NCI-H460 (cell line): ENCODE measurements at regions not wholly inside any gene's neighbourhood (a gene's known extent, or its start where the extent isn't known, plus 50 kb on each side); places are given as distances from the start of the nearest gene placed in this dataset.

Experiments
- DNase-seq: peaks from one replicate; pipeline ENCODE4 v3.0.0-alpha.2; 2016; ENCODE audit warnings: low read depth; ENCODE audit errors: extremely low read depth

DNA sequence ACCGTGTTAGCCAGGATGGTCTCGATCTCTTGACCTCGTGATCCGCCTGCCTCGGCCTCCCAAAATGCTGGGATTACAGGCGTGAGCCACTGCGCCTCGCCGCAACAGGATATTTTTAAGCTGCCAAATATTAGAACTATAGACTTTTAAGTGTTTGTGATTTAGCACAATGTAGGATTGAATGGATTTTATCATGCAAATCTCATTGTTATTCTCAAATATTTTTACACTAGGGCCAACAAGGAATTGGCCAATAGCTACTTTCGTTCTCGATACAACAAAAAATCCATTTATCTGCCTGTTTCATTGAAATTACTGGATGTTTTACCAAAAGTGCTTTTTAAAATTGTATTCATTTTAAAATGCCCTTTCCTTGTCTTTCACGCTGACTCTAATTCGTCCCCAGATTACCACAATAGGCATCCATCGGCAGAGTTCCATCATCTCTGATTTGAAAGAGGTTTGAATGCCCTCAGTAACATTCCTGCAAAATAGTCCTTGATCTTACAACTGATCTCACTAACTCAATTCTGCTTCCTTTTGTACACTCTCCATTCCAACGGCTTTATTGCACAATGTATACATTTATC, 99.6 kb upstream of the ROBO2 start:
- no peak for DNase-seq

DNA sequence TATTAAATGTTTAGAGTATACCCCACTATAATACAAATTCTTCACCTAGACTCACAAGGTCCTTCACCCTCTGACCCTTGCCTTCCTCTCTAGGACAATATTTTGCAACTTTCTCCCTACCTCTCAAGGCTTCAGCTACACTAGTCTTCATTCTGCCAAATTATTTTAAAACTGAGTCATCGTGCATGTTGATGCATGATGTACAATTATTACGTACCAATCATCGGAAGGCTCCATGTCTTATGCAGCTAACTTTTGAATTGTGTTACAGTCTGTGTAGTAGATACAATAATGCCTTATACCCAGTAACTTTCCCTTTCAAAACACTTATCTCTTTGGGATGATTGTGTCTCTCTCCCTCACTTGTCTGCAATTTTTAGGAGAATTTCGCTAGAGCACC, 98.5 kb upstream of the ROBO2 start:
- no peak for DNase-seq

DNA sequence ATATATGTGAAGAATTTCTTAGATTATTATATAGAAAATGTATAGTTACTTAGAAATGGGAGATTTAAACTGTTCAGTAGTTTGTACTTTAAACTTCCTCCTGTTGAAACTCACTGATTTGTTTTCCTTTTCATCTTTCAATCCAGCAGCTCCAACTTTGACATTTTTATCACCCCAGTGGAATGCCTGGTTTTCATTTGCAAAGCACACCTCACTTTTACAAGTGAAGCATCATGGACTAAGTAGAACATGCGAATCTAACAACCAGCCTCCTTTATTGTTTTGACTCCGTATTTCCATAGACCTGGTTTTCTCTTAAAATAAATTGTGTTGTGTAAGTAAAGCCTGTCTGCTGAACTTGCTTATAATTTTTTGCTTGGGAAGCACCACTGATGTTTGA, 97.8 kb upstream of the ROBO2 start:
- no peak for DNase-seq

DNA sequence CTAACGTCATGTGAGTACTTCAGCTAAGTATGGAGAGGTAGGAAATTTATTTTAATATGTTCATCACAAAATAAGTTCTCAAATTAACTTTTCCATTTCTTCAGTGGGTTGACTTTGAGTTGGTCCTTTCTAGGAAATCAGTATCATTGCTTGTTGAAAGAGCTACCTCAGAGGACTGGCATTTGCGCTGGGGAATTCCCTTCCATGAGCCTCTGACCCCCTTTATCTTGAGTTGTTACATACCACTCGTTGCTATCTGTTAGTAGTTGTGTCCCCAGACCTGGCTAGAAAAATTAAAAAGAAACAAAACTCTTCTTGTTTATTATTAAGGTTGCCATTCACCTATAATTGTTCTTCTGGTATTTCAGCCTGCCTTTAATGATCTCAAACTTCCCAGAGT, 96.8 kb upstream of the ROBO2 start:
- DNase-seq = no peak

DNA sequence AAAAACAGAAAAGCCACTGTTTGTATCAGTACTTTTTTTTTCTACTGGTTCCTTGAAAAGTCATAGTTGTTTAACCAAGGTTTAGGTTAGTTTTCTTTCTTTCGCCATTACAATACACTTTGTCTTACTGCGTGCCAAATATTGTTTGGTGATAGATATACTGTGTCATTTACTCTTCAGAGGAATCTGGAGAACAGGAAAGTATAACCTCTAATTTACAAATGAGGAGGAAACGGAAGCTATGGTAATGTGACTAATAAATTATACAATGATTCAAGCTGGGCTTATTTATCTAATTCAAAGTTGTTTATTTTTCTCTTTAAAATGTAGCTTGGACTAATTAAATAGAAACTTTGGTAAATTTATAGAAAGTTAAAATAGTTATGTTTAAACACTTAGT, 96.2 kb upstream of the ROBO2 start:
- DNase-seq = no peak

DNA sequence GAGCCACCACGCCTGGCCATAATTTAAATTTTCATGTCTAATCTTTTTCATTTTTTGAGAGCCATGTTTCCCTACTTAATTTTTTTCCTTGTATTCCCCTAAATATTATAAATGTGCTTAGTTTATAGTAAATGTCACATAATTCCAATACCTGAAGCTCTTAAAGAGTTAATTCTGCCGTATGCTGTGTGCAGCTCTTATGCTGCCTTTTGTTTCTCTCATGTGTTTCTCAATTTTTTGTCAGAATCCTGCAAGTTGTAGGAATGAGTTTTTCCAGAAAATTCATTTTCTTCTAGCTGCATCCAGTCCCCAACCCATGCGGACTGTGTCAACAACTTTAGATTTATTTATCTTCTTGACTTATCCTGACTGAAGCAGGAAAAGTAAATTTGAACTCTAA, 90.9 kb upstream of the ROBO2 start:
- no peak for DNase-seq

DNA sequence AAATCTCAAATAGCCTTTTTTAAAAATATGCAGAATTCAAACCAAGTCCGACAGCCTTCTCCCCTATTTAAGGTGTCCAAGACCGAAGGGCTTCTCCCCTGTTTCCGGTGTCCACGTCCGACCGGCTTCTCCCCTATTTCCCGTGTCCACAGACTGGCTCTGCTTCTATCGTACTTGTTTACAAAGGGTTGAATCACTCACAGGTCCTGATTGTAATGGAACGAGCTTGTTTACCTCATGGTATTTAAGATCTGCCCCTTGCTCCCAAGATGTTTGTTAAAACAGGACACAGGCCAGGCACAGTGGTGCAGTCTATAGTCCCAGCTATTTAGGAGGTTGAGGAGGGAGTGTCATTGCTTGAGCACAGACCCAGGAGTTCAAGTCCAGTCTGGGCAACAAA, 90.4 kb upstream of the ROBO2 start:
- no peak for DNase-seq

DNA sequence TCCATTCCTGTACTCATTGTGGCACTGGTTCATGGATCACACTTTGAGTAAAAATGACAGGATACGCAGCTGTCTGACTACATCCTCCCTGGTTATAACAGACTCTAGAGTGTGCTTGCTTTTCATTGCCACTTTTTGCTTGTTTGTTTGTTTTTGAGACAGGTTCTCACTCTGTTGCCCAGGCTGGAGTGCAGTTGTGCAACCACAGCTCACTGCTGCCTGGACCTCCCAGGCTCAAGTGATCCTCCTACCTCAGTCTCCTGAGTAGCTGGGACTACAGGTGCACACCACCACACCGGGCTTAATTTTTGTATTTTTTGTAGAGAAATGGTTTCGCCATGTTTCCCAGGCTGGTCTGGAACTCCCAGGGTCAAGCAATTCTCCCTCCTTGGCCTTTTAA, 89.3 kb upstream of the ROBO2 start:
- no peak for DNase-seq

DNA sequence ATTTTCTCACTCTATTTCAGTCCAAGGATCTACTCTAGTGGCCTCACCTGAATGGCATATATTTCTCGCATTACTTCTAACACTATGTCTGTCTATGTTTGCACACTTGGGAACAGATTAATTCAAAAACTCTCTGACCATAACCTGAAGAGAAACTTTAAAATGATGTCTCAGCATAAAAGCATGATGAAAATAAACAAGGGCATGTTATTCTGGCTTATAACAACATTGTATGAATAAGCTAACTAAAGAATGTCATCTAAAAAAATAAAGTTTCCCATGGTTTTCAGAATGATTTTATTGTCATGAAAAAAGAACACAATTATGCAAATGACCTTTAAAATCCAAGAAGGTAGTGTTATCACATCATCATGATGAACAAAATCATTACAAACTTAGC, 85.5 kb upstream of the ROBO2 start:
- DNase-seq = no peak

DNA sequence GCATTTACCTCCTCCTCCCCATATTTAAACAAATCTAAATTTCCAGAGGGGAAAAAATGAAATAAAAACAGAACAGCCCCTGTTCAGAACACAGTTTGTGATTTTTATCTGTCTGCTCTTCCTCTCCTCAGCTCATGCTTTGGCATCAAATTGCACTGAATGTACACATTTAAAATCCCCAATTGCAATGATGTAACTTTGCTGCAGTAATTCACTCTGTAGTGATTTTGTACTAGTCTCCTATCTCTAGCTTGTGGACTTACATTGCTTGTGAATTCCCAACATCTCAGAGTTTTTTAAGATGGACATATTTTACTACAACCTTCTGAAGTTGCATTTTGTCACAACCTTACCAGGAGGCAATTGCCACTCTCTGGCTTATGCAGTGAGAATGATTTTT, 81.6 kb upstream of the ROBO2 start:
- no peak for DNase-seq

DNA sequence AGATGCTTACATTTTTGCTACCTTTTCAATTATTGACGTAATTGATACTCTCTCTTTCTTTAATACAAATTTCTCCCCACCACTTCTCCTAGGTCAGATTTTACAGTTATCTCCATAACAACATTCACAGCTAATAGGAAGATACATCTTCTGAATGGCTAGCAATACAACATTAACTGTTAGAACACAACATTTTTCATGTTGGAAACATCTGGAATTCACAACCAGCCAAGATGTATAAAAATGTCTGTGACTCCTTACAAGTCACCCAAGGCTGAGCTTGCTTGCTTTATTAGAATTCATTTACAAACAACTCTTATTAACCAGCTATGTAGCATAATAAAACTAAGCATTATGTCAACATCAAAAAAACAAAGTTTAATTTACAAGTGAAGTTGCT, 81.0 kb upstream of the ROBO2 start:
- DNase-seq = no peak

DNA sequence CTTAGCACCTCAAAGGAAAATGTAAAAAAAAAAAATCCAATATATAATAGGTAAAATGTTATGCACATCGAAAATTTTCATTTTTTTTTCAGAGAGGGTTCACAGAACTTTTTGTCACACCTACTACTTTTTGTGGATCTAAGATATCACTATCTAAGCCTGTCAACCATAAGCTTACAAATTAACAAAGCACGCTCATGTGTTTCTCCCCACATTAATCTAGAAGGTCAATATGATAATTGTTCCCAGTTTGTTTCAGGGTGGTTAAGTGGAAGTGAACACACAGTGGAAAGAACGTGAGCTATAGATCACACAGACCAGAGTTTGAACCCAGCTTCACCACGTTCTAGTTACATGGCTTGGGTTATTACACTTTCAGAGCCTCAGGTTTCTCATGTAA, 78.6 kb upstream of the ROBO2 start:
- no peak for DNase-seq

DNA sequence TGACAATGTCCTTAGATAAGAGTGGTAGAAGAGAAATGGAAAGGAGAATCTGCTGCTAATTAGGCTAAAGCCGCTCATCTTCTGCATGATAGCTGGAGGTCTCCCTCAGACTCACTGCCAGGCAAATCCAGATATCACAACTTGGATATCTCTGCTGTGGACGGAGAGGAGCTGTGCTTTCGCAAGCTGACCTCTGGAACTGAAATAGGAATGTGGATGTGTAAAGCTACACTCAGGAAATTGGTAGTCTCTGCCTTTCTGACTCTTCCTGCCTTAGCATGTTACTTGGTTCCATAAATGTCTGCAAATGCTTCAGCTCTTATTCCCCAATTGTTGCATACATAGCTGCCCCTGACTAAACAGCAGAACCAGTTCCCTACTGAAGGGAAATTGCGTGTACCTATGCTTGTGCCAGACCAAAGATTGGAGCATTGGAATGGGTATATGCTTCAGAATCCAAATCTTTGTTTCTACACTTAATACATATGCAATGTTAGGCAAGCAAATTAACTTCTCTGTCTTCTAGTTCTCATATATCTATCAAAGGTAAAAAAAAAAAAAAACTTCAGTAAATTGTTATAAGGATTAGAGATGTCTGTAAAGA, 74.7 kb upstream of the ROBO2 start:
- no peak for DNase-seq

DNA sequence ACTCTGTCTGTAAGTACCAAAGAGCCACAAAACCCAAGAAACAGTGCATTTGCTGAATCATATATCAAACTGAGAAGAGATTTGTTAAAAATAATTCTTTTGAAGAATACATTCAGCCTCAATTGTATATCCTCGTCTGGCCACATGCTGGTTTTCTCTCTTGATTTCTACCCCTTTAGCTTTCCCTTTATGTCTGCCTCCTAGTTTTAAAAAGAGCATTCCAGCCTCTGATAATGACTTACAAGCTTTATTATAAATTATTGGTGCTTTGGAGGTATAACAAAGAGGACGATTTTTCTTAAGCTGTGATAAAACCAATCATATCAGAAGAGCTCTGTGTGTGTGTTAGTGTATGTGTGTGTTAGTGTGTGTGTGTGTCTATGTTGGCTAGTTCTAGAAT, 70.4 kb upstream of the ROBO2 start:
- DNase-seq = no peak

DNA sequence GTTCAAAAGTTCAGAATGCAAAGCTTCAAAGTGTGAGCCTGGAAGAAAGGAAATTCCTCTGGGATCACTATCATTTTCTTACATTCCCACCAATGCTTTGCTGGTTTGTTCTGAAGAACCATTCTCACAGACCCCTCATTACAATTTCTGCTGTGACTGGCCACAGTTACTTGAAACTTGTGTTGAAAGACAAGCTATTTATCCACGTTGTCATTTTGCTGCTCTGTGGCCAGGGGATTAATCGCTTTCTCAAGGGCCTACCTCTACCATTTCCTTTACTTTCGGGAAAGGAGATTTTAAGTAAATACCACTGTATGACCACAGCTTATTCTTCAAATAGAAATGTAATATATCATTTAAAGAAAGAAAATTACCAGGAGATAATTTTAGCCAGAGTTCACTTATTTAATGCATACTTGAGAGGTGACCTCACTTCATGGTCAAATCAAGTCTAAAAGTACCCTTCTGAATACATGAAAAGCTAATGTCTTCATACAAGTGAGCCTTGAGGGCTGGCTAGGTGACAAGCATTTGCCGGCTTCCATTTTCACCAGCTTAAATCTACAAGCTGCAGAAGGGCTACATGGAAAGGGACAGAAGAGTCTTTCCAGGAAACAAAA, 69.8 kb upstream of the ROBO2 start:
- DNase-seq = no peak

DNA sequence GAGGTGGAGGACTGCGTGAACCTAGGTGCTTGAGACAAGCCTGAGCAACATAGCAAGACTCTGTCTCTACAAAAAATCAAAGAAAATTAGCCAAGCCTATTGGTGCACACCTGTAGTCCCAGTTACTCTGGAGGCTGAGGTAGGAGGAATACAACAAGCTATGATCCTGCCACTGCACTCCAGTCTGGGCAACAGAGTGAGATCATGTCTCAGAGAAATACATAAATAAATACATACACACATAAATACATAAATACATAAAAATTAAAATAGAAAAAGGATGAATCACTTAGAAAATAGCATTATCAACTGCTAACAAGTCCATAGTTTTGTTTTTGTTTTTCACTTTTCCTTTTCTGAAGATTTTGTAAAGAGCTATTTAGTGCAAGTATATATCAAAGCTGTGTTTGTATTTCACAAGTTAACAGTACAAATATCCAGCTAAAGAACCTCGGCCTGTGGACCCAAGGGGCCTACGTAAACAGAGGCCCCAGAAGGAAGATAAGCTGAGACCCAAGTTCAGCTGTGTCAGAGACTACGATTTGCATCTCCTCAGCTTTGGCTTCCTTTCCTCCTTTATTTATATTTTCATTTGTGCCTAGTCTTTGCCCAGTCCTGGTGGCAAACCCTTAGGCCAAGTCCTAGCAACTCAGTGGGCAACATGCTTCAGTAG, 67.1 kb upstream of the ROBO2 start:
- DNase-seq = no peak

DNA sequence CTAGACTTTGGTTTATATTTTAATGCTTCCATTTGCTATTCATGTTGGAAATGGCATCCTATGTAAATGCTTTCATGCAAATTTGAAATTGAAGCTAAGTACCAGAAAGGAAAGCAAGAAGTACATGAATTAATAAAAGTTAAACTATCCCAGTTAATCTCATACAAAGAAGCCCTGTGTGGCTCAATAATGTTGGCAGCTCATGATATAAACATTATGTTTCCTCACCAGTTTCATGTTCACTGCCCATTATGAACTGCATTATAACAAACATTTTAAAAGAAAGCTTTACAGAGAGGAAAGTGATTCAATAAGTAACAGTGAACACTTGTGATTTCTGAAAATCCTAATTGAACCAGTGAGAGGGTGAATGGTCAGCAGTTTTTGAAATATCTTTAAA, 62.9 kb upstream of the ROBO2 start:
- DNase-seq = no peak

DNA sequence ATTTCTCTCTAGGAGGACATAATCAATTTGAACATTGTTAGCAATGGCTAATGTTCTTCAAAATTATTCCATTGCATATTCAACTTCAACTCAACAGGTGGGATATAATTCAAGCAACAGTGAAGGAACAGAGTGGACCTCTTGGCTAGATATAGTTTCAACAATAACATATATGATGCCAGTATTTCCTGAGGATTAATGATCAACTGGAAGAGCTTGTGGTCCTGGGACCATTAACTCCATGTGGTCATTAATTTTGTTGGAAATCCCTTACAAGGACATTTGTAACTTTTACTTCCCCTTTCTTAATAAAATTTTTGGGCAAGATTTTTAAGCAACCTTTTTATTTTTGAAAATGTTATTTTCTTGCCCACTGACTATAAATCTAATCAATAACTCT, 54.3 kb upstream of the ROBO2 start:
- no peak for DNase-seq

DNA sequence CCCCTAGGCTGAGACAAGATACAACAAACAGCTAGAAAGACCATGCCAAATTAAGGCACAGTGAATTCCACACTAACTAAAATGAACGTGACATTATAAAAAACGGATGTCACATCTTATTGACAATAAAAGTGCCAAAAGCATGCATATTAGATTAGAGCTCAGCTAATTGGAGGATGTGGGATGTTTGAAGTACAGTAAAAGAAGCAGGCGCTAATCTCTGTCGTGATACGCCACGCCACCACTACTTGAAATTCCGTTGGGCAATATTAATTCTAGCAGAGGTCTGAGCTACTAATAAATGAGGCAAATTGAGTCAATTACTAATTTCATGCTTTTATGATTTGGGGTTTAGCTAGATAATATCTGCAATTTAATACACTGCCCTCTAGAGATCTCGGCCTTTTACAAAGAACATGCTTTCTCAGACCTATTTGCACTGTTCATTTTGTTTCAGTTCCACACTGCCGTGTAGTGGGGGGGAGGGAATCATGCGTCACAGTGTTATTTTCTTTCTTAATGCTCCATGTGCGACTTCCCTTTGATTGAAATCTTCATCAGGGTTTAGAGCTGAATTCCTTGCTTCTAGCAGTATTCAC, 52.9 kb upstream of the ROBO2 start:
- DNase-seq = no peak
